ENCODE measurements at regions not wholly inside any gene's neighbourhood (a gene's known extent, or its start where the extent isn't known, plus 50 kb on each side); places are given as distances from the start of the nearest gene placed in this dataset.

GRCh38 chr15:24733659-24734058, 58.1 kb downstream of the NPAP1 start:
- Mint-ChIP-seq H3K27me3 (ENCODE audit: low read depth, poor library complexity) (no peaks in the 10 kb centered on the region), H3K36me3 (ENCODE audit: low read depth) (no peaks in the 10 kb centered on the region), H3K4me3 (no peak overlapping the region), H3K9me3 (peaks cover 44% of the 10 kb centered on the region), H3K4me1 (no peaks in the 10 kb centered on the region), H3K27ac (no peak overlapping the region)
- TF ChIP-seq CTCF (IDR thresholded peaks at IDR 0.05) = no peak
- DNase-seq = no peak

GRCh38 chr15:24734396-24734795, 58.8 kb downstream of the NPAP1 start:
- DNase-seq = no peak
- H3K9me3 Mint-ChIP-seq = peaks cover 37% of the 10 kb centered on the region
- H3K36me3 Mint-ChIP-seq (ENCODE audit: low read depth) = no peaks in the 10 kb centered on the region
- TF ChIP-seq CTCF (IDR thresholded peaks at IDR 0.05) = no peak
- H3K27ac Mint-ChIP-seq = no peak overlapping the region
- H3K27me3 Mint-ChIP-seq (ENCODE audit: low read depth, poor library complexity) = no peaks in the 10 kb centered on the region
- no peak overlapping the region for H3K4me3 Mint-ChIP-seq
- no peaks in the 10 kb centered on the region for H3K4me1 Mint-ChIP-seq

GRCh38 chr15:24745290-24745689, 69.7 kb downstream of the NPAP1 start:
- TF ChIP-seq CTCF (IDR thresholded peaks at IDR 0.05) = no peak
- DNase-seq = no peak
- Mint-ChIP-seq H3K27me3 (ENCODE audit: low read depth, poor library complexity) (no peaks in the 10 kb centered on the region), H3K36me3 (ENCODE audit: low read depth) (no peaks in the 10 kb centered on the region), H3K9me3 (peaks cover 43% of the 10 kb centered on the region), H3K4me3 (no peak overlapping the region), H3K27ac (no peak overlapping the region), H3K4me1 (no peaks in the 10 kb centered on the region)

- no peak for TF ChIP-seq CTCF (IDR thresholded peaks at IDR 0.05)
- H3K36me3 Mint-ChIP-seq (ENCODE audit: low read depth) = no peaks in the 10 kb centered on the region
These were observed 70.5 kb downstream of the NPAP1 start for GRCh38 chr15:24746094-24746493.

GRCh38 chr15:24747376-24747775, 71.8 kb downstream of the NPAP1 start:
- H3K9me3 Mint-ChIP-seq = peaks cover 34% of the 10 kb centered on the region
- no peak overlapping the region for H3K27ac Mint-ChIP-seq
- H3K27me3 Mint-ChIP-seq (ENCODE audit: low read depth, poor library complexity) = no peaks in the 10 kb centered on the region
- H3K36me3 Mint-ChIP-seq (ENCODE audit: low read depth) = no peaks in the 10 kb centered on the region
- no peaks in the 10 kb centered on the region for H3K4me1 Mint-ChIP-seq
- no peak for TF ChIP-seq CTCF (IDR thresholded peaks at IDR 0.05)
- DNase-seq = no peak
- no peak overlapping the region for H3K4me3 Mint-ChIP-seq

More at GRCh38 chr15:24746094-24746493, 70.5 kb downstream of the NPAP1 start:
- H3K4me3 Mint-ChIP-seq = no peak overlapping the region
- peaks cover 37% of the 10 kb centered on the region for H3K9me3 Mint-ChIP-seq
- H3K4me1 Mint-ChIP-seq = no peaks in the 10 kb centered on the region
- H3K27ac Mint-ChIP-seq = no peak overlapping the region
- DNase-seq = no peak
- no peaks in the 10 kb centered on the region for H3K27me3 Mint-ChIP-seq (ENCODE audit: low read depth, poor library complexity)

GRCh38 chr15:24748812-24749439, 73.4 kb downstream of the NPAP1 start:
- Mint-ChIP-seq H3K4me1 (no peaks in the 10 kb centered on the region), H3K4me3 (no peak overlapping the region), H3K27me3 (ENCODE audit: low read depth, poor library complexity) (no peaks in the 10 kb centered on the region), H3K27ac (no peak overlapping the region), H3K9me3 (peaks cover 34% of the 10 kb centered on the region), H3K36me3 (ENCODE audit: low read depth) (no peaks in the 10 kb centered on the region)
- no peak for TF ChIP-seq CTCF (IDR thresholded peaks at IDR 0.05)
- DNase-seq = no peak

Measured in nephron progenitor cell (in vitro differentiated cells).